Vagina (tissue), 2 donors: ENCODE measurements at regions not wholly inside any gene's neighbourhood (a gene's known extent, or its start where the extent isn't known, plus 50 kb on each side); places are given as distances from the start of the nearest gene placed in this dataset.

ENCODE experiments used
- DNase-seq, 2 donors: peaks; one replicate each; pipeline ENCODE4 v3.0.0-alpha.2; 2017; ENCODE audit errors: extremely low spot score in 2 of 2
- H3K27ac ChIP-seq: fragments of 200-600 bp; sonication (generic); one replicate; pipeline ENCODE4 v1.5.1; 2019
- H3K27me3 ChIP-seq: fragments of 200-600 bp; sonication (generic); one replicate; pipeline ENCODE4 v1.5.1; 2019
- H3K36me3 ChIP-seq, 2 donors: fragments of 200-600 bp; sonication (generic); one replicate each; pipeline ENCODE4 v1.5.1; 2017 to 2019
- H3K4me1 ChIP-seq: fragments of 200-600 bp; sonication (generic); one replicate; pipeline ENCODE4 v1.5.1; 2019
- H3K4me3 ChIP-seq, 2 donors: fragments of 200-600 bp; sonication (generic); 1 replicate in 1 of 2; 2 replicates in 1 of 2; pipeline ENCODE4 v1.5.1; 2016 to 2019
- H3K9me3 ChIP-seq: fragments of 200-600 bp; sonication (generic); one replicate; pipeline ENCODE4 v1.5.1; 2019
- CTCF ChIP-seq, 3 experiments: fragments of 450-650 bp in 2 of 3; fragments of 200-600 bp in 1 of 3; sonication (generic) in 1 of 3; IDR thresholded peaks; one replicate each; pipeline ENCODE4 v1.5.1; 2017 to 2019; ENCODE audit warnings: antibody characterized with exemption in 3 of 3, mild to moderate bottlenecking in 2 of 3, moderate library complexity in 2 of 3
- POLR2A ChIP-seq, 2 donors: fragments of 450-650 bp; IDR thresholded peaks; one replicate each; pipeline ENCODE4 v1.6.1; 2017; ENCODE audit warnings: antibody characterized with exemption in 2 of 2, mild to moderate bottlenecking in 2 of 2, moderate library complexity in 2 of 2
- POLR2AphosphoS5 ChIP-seq, 2 donors: sonication (generic); formaldehyde crosslinking; IDR thresholded peaks; one replicate each; pipeline ENCODE4 v1.9.0; 2017; ENCODE audit warnings: antibody characterized with exemption in 2 of 2, mild to moderate bottlenecking in 2 of 2, low read depth in 1 of 2; ENCODE audit not compliant: insufficient read depth in 1 of 2
- intact Hi-C: fragments of 100-400 bp; cut with DNase I; formaldehyde crosslinking; loops from one replicate; pipeline ENCODE4 v1.15.1; 2023

GRCh38 chr7:115642194-115642593 lies 388.4 kb downstream of the TFEC start:
- H3K27ac ChIP-seq: no peak overlapping the region
- no peaks in the 10 kb centered on the region for H3K4me1 ChIP-seq
- no peaks in the 10 kb centered on the region for H3K36me3 ChIP-seq
- no peak overlapping the region for H3K4me3 ChIP-seq
- H3K27me3 ChIP-seq: no peaks in the 10 kb centered on the region
- no peaks in the 10 kb centered on the region for H3K9me3 ChIP-seq
- TF ChIP-seq POLR2AphosphoS5 (IDR thresholded peaks at IDR 0.05; ENCODE audit: insufficient read depth in 1 of 2, low read depth in 1 of 2) (no peak), POLR2A (IDR thresholded peaks at IDR 0.05) (no peak), CTCF (IDR thresholded peaks at IDR 0.05) (no peak)
- DNase-seq: no peak
- intact Hi-C loops: no loop called here

GRCh38 chr7:115638853-115639252 lies 391.7 kb downstream of the TFEC start:
- no peaks in the 10 kb centered on the region for H3K9me3 ChIP-seq
- no peak for DNase-seq
- no peak overlapping the region for H3K27ac ChIP-seq
- intact Hi-C loops: no loop called here
- no peaks in the 10 kb centered on the region for H3K36me3 ChIP-seq
- no peaks in the 10 kb centered on the region for H3K4me1 ChIP-seq
- no peak overlapping the region for H3K4me3 ChIP-seq
- no peak for TF ChIP-seq POLR2AphosphoS5 (IDR thresholded peaks at IDR 0.05; ENCODE audit: insufficient read depth in 1 of 2, low read depth in 1 of 2)
- no peak for TF ChIP-seq POLR2A (IDR thresholded peaks at IDR 0.05)
- no peak for TF ChIP-seq CTCF (IDR thresholded peaks at IDR 0.05)
- no peaks in the 10 kb centered on the region for H3K27me3 ChIP-seq

- H3K4me3 ChIP-seq: no peak overlapping the region
- H3K9me3 ChIP-seq: no peaks in the 10 kb centered on the region
- no peak for DNase-seq
- TF ChIP-seq CTCF (IDR thresholded peaks at IDR 0.05) (no peak), POLR2AphosphoS5 (IDR thresholded peaks at IDR 0.05; ENCODE audit: insufficient read depth in 1 of 2, low read depth in 1 of 2) (no peak), POLR2A (IDR thresholded peaks at IDR 0.05) (no peak)
- no peaks in the 10 kb centered on the region for H3K36me3 ChIP-seq
- H3K4me1 ChIP-seq: no peaks in the 10 kb centered on the region
- no peaks in the 10 kb centered on the region for H3K27me3 ChIP-seq
- intact Hi-C loops: no loop called here
- no peak overlapping the region for H3K27ac ChIP-seq
Observed at GRCh38 chr7:115637128-115637527, 393.4 kb downstream of the TFEC start.

DNA sequence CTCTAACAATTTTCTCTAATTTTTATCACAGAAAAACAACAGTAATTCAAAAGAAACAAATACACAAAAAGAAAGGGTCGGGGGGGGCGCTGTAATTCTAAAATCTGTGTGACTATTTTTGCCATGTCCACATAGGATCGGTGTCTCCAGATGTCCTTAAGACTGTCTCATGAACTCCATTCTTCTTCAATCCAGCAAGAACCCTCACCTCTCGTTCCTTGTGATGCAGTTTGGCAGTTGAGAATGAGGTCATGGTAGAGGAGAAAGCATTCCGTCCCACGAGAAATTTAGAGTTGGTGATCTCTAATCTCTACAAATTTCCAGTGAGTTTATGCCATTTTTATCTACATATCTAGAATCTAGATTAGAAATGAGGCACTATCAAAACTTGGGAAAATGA lies 394.7 kb downstream of the TFEC start:
- intact Hi-C loops: no loop called here
- Histone ChIP-seq H3K27me3 (no peaks in the 10 kb centered on the region), H3K9me3 (no peaks in the 10 kb centered on the region), H3K4me3 (no peak overlapping the region), H3K27ac (no peak overlapping the region), H3K4me1 (no peaks in the 10 kb centered on the region), H3K36me3 (no peaks in the 10 kb centered on the region)
- TF ChIP-seq CTCF (IDR thresholded peaks at IDR 0.05): no peak
- TF ChIP-seq POLR2AphosphoS5 (IDR thresholded peaks at IDR 0.05; ENCODE audit: insufficient read depth in 1 of 2, low read depth in 1 of 2): no peak
- TF ChIP-seq POLR2A (IDR thresholded peaks at IDR 0.05): no peak
- DNase-seq: no peak

DNA sequence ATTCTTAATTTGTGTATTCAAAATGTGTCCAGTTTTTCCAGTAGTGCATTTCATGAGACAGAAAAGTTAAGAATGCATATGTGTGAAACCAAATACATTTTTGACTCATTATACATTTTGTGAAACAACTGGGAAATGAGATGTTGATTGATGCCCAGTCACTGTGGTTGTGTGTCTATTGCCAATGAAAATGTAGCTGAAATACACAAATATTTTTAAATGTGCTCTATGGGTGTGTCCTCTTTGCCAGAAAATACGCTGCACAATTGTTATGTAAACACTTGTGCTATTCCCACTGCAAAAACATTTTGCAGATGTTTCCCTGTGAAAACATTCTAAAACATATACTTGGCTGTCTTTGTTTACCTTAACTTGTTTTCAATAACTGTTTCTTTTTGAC lies 395.2 kb downstream of the TFEC start:
- Histone ChIP-seq H3K27ac (no peak overlapping the region), H3K4me3 (no peak overlapping the region), H3K4me1 (no peaks in the 10 kb centered on the region), H3K27me3 (no peaks in the 10 kb centered on the region), H3K9me3 (no peaks in the 10 kb centered on the region), H3K36me3 (no peaks in the 10 kb centered on the region)
- DNase-seq: no peak
- TF ChIP-seq POLR2AphosphoS5 (IDR thresholded peaks at IDR 0.05; ENCODE audit: insufficient read depth in 1 of 2, low read depth in 1 of 2) (no peak), CTCF (IDR thresholded peaks at IDR 0.05) (no peak), POLR2A (IDR thresholded peaks at IDR 0.05) (no peak)
- intact Hi-C loops: no loop called here
